ENCODE measurements at regions not wholly inside any gene's neighbourhood (a gene's known extent, or its start where the extent isn't known, plus 50 kb on each side); places are given as distances from the start of the nearest gene placed in this dataset.

DNA sequence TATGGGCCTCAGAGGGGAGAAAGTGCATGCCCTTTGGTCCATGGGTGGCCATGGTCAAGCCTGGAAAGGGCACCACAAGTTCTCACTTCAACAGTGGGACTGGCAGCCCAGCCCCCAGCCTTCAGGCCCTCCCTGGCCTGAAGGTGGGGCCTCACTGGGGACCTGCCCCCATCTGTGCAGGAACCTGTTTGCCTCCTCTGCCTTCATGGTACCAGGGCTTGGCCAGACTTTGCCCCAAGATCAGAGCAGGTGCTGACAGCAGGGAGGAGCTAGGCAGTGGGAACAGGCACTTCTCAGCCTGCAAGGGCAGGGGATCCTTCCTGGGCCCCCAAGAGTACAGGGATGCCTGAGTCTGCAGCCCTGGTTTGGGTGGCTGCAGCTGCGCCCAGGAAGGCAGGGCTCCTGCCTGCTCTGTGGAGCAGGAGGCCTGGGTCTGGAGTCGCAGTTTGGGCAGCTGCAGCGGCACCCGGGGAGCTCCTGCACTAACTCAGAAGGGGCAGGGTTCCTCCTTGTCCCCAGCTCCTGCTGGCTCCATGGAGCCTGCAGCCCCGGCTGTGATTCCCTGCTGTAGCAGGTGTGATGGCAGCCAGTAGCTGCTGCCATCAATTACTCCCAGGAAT is 460.1 kb upstream of the NCAM2 start:
- H3K9me3 ChIP-seq (ENCODE audit: low read depth) = no peaks in the 10 kb centered on the region
- H2AFZ ChIP-seq = no peak overlapping the region
- no peak overlapping the region for H3K4me3 ChIP-seq
- DNase-seq = no peak
- no peak overlapping the region for H3K9ac ChIP-seq
- no peak overlapping the region for H3K4me2 ChIP-seq (ENCODE audit: unreplicated experiment)
- WGBS, 2 experiments (ENCODE audit: low coverage in 1 of 2, low lambda C conversion rate in 2 of 2, missing lambda C conversion rate in 2 of 2) = 33 to 40% methylated on average over 2 to 5 of the region's 5 CpGs
- no peak for TF ChIP-seq EZH2phosphoT487 (IDR thresholded peaks at IDR 0.05; ENCODE audit: insufficient read depth, low read depth)
- TF ChIP-seq EZH2 (IDR thresholded peaks at IDR 0.05; ENCODE audit: insufficient read depth, poor library complexity, severe bottlenecking) = no peak
- no peaks in the 10 kb centered on the region for H3K79me2 ChIP-seq (ENCODE audit: insufficient read depth)
- no peaks in the 10 kb centered on the region for H3F3A ChIP-seq (ENCODE audit: insufficient read depth)
- no peaks in the 10 kb centered on the region for H3K36me3 ChIP-seq (ENCODE audit: low read depth)
- no peaks in the 10 kb centered on the region for H3K4me1 ChIP-seq (ENCODE audit: insufficient read depth)
- H3K27me3 ChIP-seq (replicated peaks; ENCODE audit: insufficient read depth) = no peaks in the 10 kb centered on the region
- no peak overlapping the region for H3K27ac ChIP-seq
- H4K20me1 ChIP-seq (ENCODE audit: insufficient read depth) = no peaks in the 10 kb centered on the region
- no peaks in the 10 kb centered on the region for H3K9me2 ChIP-seq (ENCODE audit: insufficient read depth)
- in situ Hi-C loops (cut with MboI) = no loop called here

DNA sequence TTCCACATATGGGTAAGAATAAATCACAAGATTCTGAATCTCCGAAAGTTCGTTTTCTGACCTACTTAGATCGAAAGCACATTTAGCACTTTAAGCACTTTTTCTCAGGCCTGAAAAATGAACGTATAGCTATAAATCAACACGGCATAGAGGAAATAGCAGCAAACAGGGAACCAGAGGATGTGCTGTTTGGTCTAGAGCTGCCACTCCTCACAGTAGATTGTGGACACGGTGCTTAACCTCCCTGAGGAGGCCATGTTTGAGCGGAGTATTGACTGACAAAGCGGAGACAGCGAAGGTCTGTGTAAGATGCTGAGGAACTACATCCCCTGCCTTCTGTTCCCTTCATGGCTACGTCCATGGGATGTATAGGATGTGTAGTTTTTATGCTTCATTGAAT is 452.8 kb upstream of the NCAM2 start:
- Histone ChIP-seq H3K4me3 (no peak overlapping the region), H3F3A (ENCODE audit: insufficient read depth) (no peaks in the 10 kb centered on the region), H3K9me3 (ENCODE audit: low read depth) (peaks cover 4% of the 10 kb centered on the region), H3K4me1 (ENCODE audit: insufficient read depth) (no peaks in the 10 kb centered on the region), H3K27ac (no peak overlapping the region), H3K27me3 (replicated peaks; ENCODE audit: insufficient read depth) (no peaks in the 10 kb centered on the region), H4K20me1 (ENCODE audit: insufficient read depth) (no peaks in the 10 kb centered on the region), H2AFZ (no peak overlapping the region), H3K79me2 (ENCODE audit: insufficient read depth) (no peaks in the 10 kb centered on the region), H3K9me2 (ENCODE audit: insufficient read depth) (0 out of 2 replicates have a peak, but pooled peaks cover 2% of the 10 kb centered on the region), H3K9ac (no peak overlapping the region), H3K4me2 (ENCODE audit: unreplicated experiment) (no peak overlapping the region), H3K36me3 (ENCODE audit: low read depth) (no peaks in the 10 kb centered on the region)
- in situ Hi-C loops (cut with MboI) = no loop called here
- no peak for DNase-seq
- TF ChIP-seq EZH2 (IDR thresholded peaks at IDR 0.05; ENCODE audit: insufficient read depth, poor library complexity, severe bottlenecking) (no peak), EZH2phosphoT487 (IDR thresholded peaks at IDR 0.05; ENCODE audit: insufficient read depth, low read depth) (no peak)
- 54 to 57% methylated on average over 10 of the region's 10 CpGs for WGBS, 2 experiments (ENCODE audit: low coverage in 1 of 2, low lambda C conversion rate in 2 of 2, missing lambda C conversion rate in 2 of 2)

DNA sequence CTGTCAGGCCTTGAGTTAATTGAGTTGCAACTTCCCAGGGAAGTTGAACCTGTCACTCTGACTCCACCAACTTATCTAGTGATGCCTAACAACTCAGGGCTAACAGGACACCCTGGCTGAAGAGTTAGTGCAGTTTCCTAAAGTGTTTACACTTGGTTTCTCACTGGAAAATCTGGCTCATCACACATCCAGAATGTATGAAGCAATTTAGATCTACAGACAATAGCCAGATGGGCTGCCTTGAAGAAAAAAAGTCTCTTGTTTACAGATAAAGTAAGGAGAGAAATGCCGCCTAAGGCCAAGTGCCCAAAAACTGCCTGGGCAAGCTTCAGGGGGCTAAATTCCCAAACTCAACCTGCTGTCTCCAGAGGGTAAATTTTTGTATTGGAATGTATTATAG is 446.3 kb upstream of the NCAM2 start:
- Histone ChIP-seq H2AFZ (no peak overlapping the region), H3K4me3 (no peak overlapping the region), H3K9ac (no peak overlapping the region), H3K27ac (no peak overlapping the region), H3K4me1 (ENCODE audit: insufficient read depth) (no peaks in the 10 kb centered on the region), H3K9me3 (ENCODE audit: low read depth) (peaks cover 5% of the 10 kb centered on the region), H3K79me2 (ENCODE audit: insufficient read depth) (no peaks in the 10 kb centered on the region), H3K36me3 (ENCODE audit: low read depth) (no peaks in the 10 kb centered on the region), H3K9me2 (ENCODE audit: insufficient read depth) (0 out of 2 replicates have a peak, but pooled peaks cover 2% of the 10 kb centered on the region), H3K4me2 (ENCODE audit: unreplicated experiment) (no peak overlapping the region), H3K27me3 (replicated peaks; ENCODE audit: insufficient read depth) (no peaks in the 10 kb centered on the region), H4K20me1 (ENCODE audit: insufficient read depth) (no peaks in the 10 kb centered on the region), H3F3A (ENCODE audit: insufficient read depth) (no peaks in the 10 kb centered on the region)
- in situ Hi-C loops (cut with MboI) = no loop called here
- no peak for DNase-seq
- no peak for TF ChIP-seq EZH2phosphoT487 (IDR thresholded peaks at IDR 0.05; ENCODE audit: insufficient read depth, low read depth)
- TF ChIP-seq EZH2 (IDR thresholded peaks at IDR 0.05; ENCODE audit: insufficient read depth, poor library complexity, severe bottlenecking) = no peak
- 20 to 29% methylated on average over 1 of the region's 1 CpG for WGBS, 2 experiments (ENCODE audit: low coverage in 1 of 2, low lambda C conversion rate in 2 of 2, missing lambda C conversion rate in 2 of 2)

DNA sequence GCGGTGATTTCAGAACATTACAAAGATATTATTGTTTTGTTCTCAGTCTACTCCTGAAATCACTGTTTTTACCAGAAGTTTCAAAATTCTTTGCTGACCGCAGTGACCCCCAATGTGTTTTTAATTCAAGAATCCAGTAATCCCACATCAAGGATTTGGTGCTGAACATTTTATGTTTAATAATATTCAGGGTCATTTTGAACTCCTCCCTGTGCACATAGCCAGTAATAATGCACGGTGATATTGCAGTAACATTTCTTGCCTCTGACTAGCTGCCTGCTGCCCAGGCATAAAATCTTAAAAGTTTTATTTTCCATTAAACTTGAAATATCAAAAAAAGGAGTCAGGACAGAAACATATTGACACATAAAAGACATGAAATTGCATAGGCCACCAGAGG is 443.4 kb upstream of the NCAM2 start:
- no peak overlapping the region for H3K27ac ChIP-seq
- WGBS, 2 experiments (ENCODE audit: low coverage in 1 of 2, low lambda C conversion rate in 2 of 2, missing lambda C conversion rate in 2 of 2) = 27 to 42% methylated on average over 3 of the region's 3 CpGs
- no peaks in the 10 kb centered on the region for H3F3A ChIP-seq (ENCODE audit: insufficient read depth)
- no peak overlapping the region for H3K4me3 ChIP-seq
- no peaks in the 10 kb centered on the region for H3K27me3 ChIP-seq (replicated peaks; ENCODE audit: insufficient read depth)
- H3K4me1 ChIP-seq (ENCODE audit: insufficient read depth) = no peaks in the 10 kb centered on the region
- peaks cover 5% of the 10 kb centered on the region for H3K9me3 ChIP-seq (ENCODE audit: low read depth)
- no peaks in the 10 kb centered on the region for H3K36me3 ChIP-seq (ENCODE audit: low read depth)
- H3K9ac ChIP-seq = no peak overlapping the region
- no peaks in the 10 kb centered on the region for H4K20me1 ChIP-seq (ENCODE audit: insufficient read depth)
- no peak overlapping the region for H3K4me2 ChIP-seq (ENCODE audit: unreplicated experiment)
- no peak for TF ChIP-seq EZH2 (IDR thresholded peaks at IDR 0.05; ENCODE audit: insufficient read depth, poor library complexity, severe bottlenecking)
- DNase-seq = no peak
- H3K79me2 ChIP-seq (ENCODE audit: insufficient read depth) = no peaks in the 10 kb centered on the region
- no peak overlapping the region for H2AFZ ChIP-seq
- H3K9me2 ChIP-seq (ENCODE audit: insufficient read depth) = 0 out of 2 replicates have a peak, but pooled peaks cover 2% of the 10 kb centered on the region
- in situ Hi-C loops (cut with MboI) = no loop called here

DNA sequence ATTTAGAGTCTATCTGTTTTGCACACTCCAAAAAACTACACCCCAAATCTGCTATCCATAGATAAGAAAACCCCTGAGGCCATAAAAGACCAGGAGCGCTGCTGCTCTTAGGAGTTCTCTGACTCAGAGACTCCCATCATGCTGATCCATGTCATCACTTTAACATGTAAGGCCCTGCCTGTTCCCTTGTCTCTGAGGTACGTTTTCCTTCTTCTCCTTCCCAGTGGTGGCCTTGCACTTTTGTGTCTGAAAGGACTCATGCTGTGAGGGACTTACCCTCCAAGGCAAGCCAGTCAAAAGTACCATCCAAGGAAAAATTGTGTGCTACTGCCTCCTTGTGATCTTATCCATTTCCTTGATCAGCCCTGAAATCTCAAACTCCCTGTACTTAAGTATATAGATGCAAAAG is 427.4 kb upstream of the NCAM2 start:
- Histone ChIP-seq H3F3A (ENCODE audit: insufficient read depth) (no peaks in the 10 kb centered on the region), H4K20me1 (ENCODE audit: insufficient read depth) (no peaks in the 10 kb centered on the region), H3K9me3 (ENCODE audit: low read depth) (no peaks in the 10 kb centered on the region), H3K27me3 (replicated peaks; ENCODE audit: insufficient read depth) (no peaks in the 10 kb centered on the region), H3K4me2 (ENCODE audit: unreplicated experiment) (no peak overlapping the region), H2AFZ (no peak overlapping the region), H3K79me2 (ENCODE audit: insufficient read depth) (no peaks in the 10 kb centered on the region), H3K27ac (no peak overlapping the region), H3K4me3 (no peak overlapping the region), H3K36me3 (ENCODE audit: low read depth) (no peaks in the 10 kb centered on the region), H3K4me1 (ENCODE audit: insufficient read depth) (no peaks in the 10 kb centered on the region), H3K9ac (no peak overlapping the region), H3K9me2 (ENCODE audit: insufficient read depth) (no peaks in the 10 kb centered on the region)
- TF ChIP-seq EZH2 (IDR thresholded peaks at IDR 0.05; ENCODE audit: insufficient read depth, poor library complexity, severe bottlenecking) = no peak
- TF ChIP-seq EZH2phosphoT487 (IDR thresholded peaks at IDR 0.05; ENCODE audit: insufficient read depth, low read depth) = no peak
- in situ Hi-C loops (cut with MboI) = no loop called here
- 17 to 25% methylated on average over 2 of the region's 2 CpGs for WGBS, 2 experiments (ENCODE audit: low coverage in 1 of 2, low lambda C conversion rate in 2 of 2, missing lambda C conversion rate in 2 of 2)
- DNase-seq = no peak
